Body of pancreas (tissue), 4 donors: ENCODE measurements at regions not wholly inside any gene's neighbourhood (a gene's known extent, or its start where the extent isn't known, plus 50 kb on each side); places are given as distances from the start of the nearest gene placed in this dataset.

ENCODE experiments used
- CTCF ChIP-seq, 7 experiments: fragments of 450-650 bp in 4 of 7; fragments of 200-600 bp in 3 of 7; sonication (generic) in 3 of 7; IDR thresholded peaks; one replicate each; pipeline ENCODE4 v1.5.1; 2016 to 2019; ENCODE audit warnings: antibody characterized with exemption in 7 of 7
- POLR2A ChIP-seq, 3 donors: fragments of 450-650 bp; IDR thresholded peaks; one replicate each; pipeline ENCODE4 v1.6.1; 2016; ENCODE audit warnings: antibody characterized with exemption in 3 of 3, mild to moderate bottlenecking in 2 of 3

GRCh38 chr5:25301836-25302235, 657.1 kb upstream of the CDH10 start:
- TF ChIP-seq CTCF (IDR thresholded peaks at IDR 0.05) (no peak), POLR2A (IDR thresholded peaks at IDR 0.05) (no peak)
